ENCODE measurements at regions not wholly inside any gene's neighbourhood (a gene's known extent, or its start where the extent isn't known, plus 50 kb on each side); places are given as distances from the start of the nearest gene placed in this dataset.

- Histone ChIP-seq H3K4me3 (no peak overlapping the region), H3K27ac (no peak overlapping the region), H3K36me3 (ENCODE audit: low read depth, missing control alignments) (no peaks in the 10 kb centered on the region), H3K9me3 (no peaks in the 10 kb centered on the region), H3K27me3 (no peaks in the 10 kb centered on the region), H3K4me1 (no peaks in the 10 kb centered on the region)
- intact Hi-C loops (cut with DNase I; ENCODE audit: low total_unique reads): no loop called here
- TF ChIP-seq POLR2A (IDR thresholded peaks at IDR 0.05) (no peak), CTCF (IDR thresholded peaks at IDR 0.05) (no peak)
- WGBS, 2 donors: 75% methylated on average over 1 of the region's 1 CpG
- no peak for DNase-seq
These were observed 180.2 kb downstream of the EPM2A start for GRCh38 chr6:145555084-145555483.

GRCh38 chr6:145557474-145557873, 177.8 kb downstream of the EPM2A start:
- DNase-seq: no peak
- Histone ChIP-seq H3K4me1 (no peaks in the 10 kb centered on the region), H3K36me3 (ENCODE audit: low read depth, missing control alignments) (no peaks in the 10 kb centered on the region), H3K27ac (no peak overlapping the region), H3K9me3 (no peaks in the 10 kb centered on the region), H3K27me3 (no peaks in the 10 kb centered on the region), H3K4me3 (no peak overlapping the region)
- TF ChIP-seq POLR2A (IDR thresholded peaks at IDR 0.05): no peak
- TF ChIP-seq CTCF (IDR thresholded peaks at IDR 0.05): no peak
- intact Hi-C loops (cut with DNase I; ENCODE audit: low total_unique reads): no loop called here

GRCh38 chr6:145559836-145560235, 175.5 kb downstream of the EPM2A start:
- no peak overlapping the region for H3K4me3 ChIP-seq
- no peaks in the 10 kb centered on the region for H3K4me1 ChIP-seq
- no peaks in the 10 kb centered on the region for H3K9me3 ChIP-seq
- intact Hi-C loops (cut with DNase I; ENCODE audit: low total_unique reads): no loop called here
- no peaks in the 10 kb centered on the region for H3K36me3 ChIP-seq (ENCODE audit: low read depth, missing control alignments)
- DNase-seq: no peak
- 89 to 93% methylated on average over 1 of the region's 1 CpG for WGBS, 2 donors
- no peak overlapping the region for H3K27ac ChIP-seq
- no peaks in the 10 kb centered on the region for H3K27me3 ChIP-seq
- TF ChIP-seq CTCF (IDR thresholded peaks at IDR 0.05) (no peak), POLR2A (IDR thresholded peaks at IDR 0.05) (no peak)

GRCh38 chr6:145561095-145562072, 173.9 kb downstream of the EPM2A start:
- intact Hi-C loops (cut with DNase I; ENCODE audit: low total_unique reads): no loop called here
- 69 to 80% methylated on average over 7 of the region's 7 CpGs for WGBS, 2 donors
- Histone ChIP-seq H3K27ac (no peak overlapping the region), H3K4me3 (no peak overlapping the region), H3K9me3 (no peaks in the 10 kb centered on the region), H3K27me3 (no peaks in the 10 kb centered on the region), H3K36me3 (ENCODE audit: low read depth, missing control alignments) (no peaks in the 10 kb centered on the region), H3K4me1 (no peaks in the 10 kb centered on the region)
- TF ChIP-seq CTCF (IDR thresholded peaks at IDR 0.05) (no peak), POLR2A (IDR thresholded peaks at IDR 0.05) (no peak)
- DNase-seq: no peak
